D341Med (cell line): ENCODE measurements at regions not wholly inside any gene's neighbourhood (a gene's known extent, or its start where the extent isn't known, plus 50 kb on each side); places are given as distances from the start of the nearest gene placed in this dataset.
"Not testable (repeated sequence)": the region's sequence is repeated elsewhere in the genome, so short reads cannot be mapped to it uniquely, and the experiment has no call there.

Source experiments
- DNase-seq: peaks from one replicate; pipeline ENCODE4 v3.0.0; 2012; ENCODE audit warnings: low spot score

DNA sequence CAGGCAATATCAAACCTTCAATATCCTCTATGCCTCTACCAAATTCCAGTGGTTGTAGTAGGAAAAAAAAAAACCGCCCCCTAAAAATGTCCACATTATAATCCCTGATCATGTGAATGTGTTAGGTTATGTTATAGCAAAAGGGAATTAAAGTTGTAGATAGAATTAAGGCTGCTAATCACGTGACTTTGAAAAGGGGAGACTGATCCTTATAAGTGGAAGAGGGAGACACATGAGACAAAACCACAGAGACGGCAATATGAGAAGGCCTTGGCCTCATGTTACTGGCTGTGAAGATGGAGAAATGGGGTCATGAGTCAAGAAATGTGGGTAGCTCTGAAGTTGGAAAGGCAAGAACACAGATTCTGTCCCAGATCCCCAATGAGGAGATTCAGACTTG, 1711.3 kb downstream of the KHDRBS2 start:
- DNase-seq, result not testable (repeated sequence)

DNA sequence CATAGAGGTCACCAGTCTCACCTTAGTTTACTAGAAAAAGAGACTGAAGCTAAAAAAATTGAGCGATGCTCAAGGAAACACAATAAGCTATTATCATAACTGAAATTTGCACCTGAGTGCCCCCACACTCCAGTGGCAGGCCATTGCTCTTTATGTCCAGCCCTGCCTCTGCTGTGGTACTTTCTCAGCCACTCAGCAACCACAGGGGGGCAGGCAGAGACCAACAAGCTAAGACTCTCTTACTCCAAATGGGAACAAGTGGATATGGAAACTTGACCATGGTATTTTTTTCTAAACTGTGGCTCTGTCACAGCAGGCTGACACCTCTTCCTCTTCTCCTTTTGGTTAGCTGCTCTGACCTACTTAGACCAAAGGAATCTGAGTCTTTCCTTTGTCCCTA, 1713.4 kb downstream of the KHDRBS2 start:
- not testable (repeated sequence) for DNase-seq

DNA sequence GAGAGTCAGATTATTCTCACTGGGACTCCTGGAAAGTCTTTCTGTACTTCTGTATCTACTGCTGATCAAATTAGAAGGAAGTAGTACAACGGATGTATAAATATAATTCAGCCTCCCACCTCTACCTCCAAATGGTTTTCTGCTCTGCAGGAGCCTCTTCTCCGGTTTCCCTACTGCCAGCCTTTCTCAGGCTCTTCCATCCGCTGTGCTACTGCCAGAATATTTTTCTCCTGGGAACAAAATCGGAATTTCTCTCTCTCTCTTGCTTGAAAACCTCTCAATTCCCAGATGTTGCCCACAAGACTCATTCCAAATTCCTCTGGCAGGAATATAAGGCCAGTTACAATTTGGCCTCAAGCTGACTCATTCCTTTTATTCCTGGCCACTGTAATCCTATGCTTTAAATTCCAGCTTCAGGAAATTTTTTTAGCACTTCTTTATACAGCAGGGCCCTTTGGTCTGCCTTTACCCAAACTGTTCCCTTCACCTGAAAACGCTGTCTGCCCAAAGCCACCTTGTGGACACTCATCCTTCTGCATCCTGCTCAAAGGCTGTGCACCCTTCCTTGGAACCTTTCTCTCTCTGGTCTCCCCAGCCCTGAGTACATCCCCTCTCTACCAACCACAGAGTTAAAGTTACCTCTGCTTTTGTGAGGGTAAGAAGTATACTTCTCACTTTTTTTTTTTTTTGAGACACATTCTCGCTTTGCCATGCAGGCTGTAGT, 1714.6 kb downstream of the KHDRBS2 start:
- DNase-seq, result not testable (repeated sequence)

- not testable (repeated sequence) for DNase-seq
Measured at GRCh38 chr6:60570599-60570998, 1715.4 kb downstream of the KHDRBS2 start.

- DNase-seq, result not testable (repeated sequence)
Measured at GRCh38 chr6:60567447-60568187, 1718.4 kb downstream of the KHDRBS2 start.

DNA sequence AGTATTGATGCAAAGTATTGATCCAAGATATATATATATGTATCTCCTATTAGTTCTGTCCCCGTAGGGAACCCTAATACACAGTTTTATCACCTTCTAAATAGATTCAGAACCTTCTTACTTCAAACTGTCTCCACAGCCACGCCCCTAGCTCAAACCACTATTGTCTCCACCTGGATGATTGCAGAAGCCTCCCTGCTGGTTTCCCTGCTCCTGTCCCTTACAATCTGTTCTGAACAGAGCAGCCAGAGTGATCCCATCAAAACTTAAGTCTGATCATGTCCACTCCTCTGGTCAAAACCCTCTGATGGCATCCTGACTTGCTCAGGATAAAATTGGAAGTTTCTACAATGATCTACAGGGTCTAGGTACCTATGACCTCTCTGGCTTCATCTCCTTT, 1719.6 kb downstream of the KHDRBS2 start:
- DNase-seq, result not testable (repeated sequence)

DNA sequence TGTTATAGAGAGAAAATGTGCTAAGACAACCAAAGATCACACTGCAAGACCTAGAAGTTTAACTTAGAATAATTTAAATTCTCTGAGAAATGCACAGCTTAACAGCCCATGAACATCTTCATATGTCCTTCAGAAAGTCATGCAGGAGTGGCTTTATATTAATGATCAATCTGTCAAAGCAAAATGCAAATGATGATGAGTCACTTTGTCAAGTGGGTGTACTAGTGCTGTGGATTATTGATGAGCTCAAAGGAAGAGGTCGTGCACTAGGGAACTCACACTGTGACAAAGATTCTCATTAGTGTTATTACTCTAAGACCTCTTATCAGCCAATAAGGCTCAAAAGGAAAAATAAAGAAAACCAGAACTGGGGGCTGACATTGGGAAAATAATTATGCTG, 1726.3 kb downstream of the KHDRBS2 start:
- not testable (repeated sequence) for DNase-seq

GRCh38 chr6:60547340-60547739, 1738.7 kb downstream of the KHDRBS2 start:
- DNase-seq, result not testable (repeated sequence)

DNA sequence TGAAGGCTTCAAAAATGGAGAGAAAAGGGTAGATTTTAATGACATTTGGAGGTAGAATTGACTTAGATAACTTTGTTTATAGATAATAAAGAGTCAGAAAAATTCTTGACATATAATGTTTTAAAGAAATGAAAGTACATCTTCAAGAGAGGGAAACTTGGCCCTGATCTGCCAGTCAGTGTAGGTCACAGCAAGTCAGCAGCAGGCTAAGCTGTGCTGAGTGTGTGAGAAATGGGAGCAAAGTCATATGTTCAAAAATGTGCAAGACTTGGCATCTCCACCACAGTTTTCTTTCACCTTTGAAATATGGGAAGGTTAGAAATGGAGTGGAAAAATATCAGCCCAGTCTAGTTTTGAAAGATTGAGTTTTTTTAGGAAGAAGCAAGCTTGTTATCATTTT, 1761.3 kb downstream of the KHDRBS2 start:
- not testable (repeated sequence) for DNase-seq

GRCh38 chr6:60477747-60478146, 1808.3 kb downstream of the KHDRBS2 start:
- DNase-seq, result not testable (repeated sequence)

DNA sequence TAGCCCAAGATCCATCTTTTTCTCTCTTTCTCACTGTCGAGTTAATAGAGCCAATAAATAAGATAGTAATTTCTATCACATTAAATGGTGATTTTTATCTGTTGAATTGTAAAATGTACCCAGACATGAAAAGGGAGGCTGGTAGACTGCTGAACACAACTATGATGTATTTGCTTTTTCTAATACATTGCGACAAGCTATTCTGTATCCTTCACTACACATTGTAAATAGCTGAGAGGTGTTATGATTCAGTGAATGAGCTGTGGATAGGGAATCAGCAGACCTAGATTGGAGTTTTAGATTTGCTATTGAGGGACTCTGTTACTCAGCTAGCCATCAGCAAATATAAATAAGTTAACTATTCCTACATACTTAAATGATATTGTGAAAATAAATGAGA, 1812.2 kb downstream of the KHDRBS2 start:
- DNase-seq, result not testable (repeated sequence)

DNA sequence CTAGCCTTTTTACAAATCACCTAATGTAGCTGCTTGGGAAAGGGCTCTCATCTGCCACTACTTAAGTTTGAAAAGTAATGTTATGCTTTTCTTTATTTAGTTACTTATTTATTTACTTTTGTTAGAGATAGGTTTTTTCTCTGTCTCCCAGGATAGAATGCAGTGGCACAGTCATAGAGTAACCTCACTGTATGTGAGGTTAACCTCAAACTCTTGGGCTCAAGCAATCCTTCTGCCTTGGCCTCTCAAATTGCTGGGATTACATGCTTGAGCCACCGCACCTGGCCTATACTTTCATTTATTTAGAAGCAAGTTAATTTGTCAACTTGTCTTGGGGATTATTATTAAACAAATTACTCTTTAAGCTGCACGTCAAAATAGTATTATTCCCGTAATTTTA, 1814.6 kb downstream of the KHDRBS2 start:
- not testable (repeated sequence) for DNase-seq

- DNase-seq, result not testable (repeated sequence)
Measured at GRCh38 chr6:60450428-60450827, 1835.6 kb downstream of the KHDRBS2 start.

DNA sequence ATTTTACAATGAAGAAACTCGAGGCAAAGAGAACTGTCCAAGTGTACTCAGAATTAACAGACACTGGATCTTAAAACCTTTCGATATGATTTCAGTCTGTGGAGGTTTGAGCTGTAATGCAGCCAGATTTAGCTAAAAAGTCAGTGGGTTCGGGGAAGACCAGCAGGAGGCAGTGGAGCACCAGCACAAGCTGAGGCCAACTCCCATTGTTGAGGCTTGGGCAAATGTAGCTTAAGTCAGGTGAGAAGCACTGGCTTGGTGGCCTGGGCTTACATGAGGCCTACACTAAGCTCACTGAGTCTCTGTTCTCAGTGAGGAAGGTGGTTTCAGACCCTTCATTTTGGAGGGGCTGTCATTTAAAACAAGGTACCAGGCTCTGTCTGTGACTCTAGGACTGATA, 1841.5 kb downstream of the KHDRBS2 start:
- not testable (repeated sequence) for DNase-seq

GRCh38 chr6:60439709-60440108, 1846.3 kb downstream of the KHDRBS2 start:
- DNase-seq, result not testable (repeated sequence)

DNA sequence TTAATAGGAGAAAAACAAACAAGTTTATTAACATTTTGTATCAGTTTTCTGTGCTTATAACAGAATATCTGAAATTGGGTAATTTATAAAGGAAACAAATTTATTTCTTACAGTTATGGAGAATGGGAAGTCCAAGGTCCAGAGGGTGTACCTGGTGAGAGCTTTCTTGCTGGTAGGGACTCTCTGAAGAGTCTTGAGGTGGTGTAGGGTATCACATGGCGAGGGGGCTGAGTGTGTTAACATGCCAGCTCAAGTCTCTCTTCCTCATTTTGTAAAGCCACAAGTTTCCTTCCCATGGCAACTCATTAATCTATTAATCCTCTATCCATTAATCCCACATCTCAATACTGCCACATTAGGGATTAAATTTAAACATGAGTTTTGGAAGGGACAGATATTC, 1863.3 kb downstream of the KHDRBS2 start:
- not testable (repeated sequence) for DNase-seq

DNA sequence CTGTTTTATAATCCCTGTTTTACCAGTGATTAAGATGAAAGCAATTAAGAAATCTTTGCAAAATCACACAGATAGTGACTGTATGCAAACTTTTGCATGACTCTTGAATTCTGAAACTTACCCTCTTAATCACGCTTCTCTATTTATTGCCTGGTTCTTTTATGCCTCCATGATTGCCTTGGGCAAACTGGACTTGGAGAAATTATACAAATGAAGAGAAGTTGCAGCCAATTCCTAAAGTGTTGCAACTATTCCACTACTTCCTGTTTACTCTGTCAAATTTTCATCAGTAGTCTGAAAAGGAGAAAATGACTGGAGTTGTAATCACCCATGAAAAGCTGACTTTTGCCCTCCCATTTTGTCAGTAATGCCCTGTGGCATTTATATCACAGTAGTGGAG, 1869.9 kb downstream of the KHDRBS2 start:
- DNase-seq, result not testable (repeated sequence)

- not testable (repeated sequence) for DNase-seq
Measured at GRCh38 chr6:60408747-60409146, 1877.3 kb downstream of the KHDRBS2 start.

DNA sequence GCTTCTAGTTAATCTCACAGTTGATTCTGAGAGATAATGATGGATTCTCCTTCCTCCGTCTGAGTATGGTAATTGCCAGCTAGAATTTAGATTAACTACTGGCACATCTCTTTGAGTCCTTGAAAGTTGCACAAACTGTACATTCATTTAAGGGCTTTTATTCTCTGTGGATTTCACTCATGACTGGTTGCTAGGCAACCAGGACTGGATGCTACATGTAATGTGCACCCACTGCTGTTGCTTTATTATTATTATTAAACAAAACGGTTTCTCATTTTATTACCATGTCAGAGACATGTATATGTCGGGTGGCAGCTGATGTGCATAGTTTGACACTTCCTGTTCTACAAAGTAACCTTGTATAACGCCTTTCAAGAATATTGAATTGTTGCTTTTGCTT, 1882.8 kb downstream of the KHDRBS2 start:
- DNase-seq, result not testable (repeated sequence)

GRCh38 chr6:60402490-60402889, 1883.5 kb downstream of the KHDRBS2 start:
- not testable (repeated sequence) for DNase-seq

GRCh38 chr6:60395261-60395660, 1890.8 kb downstream of the KHDRBS2 start:
- DNase-seq, result not testable (repeated sequence)

DNA sequence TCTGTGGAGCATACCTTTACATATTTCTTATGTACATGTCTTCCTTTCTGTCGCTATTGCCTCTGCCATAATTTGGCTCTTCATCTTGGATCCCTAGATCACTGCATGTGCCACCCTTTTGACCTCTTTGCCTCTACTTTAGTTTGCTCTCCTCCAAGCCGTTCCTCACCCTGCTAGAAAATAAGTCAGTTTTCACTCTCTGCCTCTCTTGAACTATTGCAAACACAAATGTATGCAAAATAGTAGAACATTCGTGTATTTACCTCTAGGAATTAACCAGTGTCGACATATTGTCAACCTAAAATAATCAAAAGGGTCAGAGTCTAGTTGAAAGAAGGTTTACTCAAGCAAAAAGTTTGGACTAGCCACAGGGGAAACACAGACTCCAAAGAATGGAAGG, 1893.1 kb downstream of the KHDRBS2 start:
- not testable (repeated sequence) for DNase-seq

DNA sequence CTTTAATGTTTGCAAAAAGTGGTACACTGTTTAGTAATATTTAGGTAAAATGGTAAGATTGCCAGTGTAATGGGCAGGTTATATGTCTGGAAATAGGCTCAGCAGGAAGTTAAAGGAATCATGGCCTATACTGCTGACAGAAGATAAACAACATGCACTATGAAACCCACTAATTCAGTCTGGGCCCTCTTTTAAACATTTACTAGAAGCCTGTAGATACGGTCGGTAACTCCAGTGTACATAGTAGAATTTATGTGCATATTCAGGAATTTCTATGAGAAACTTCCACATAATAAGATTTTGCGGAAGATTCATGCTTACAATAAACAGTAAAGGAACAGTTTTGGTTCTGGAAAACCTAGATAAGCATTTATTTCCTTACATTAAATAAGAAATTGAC, 1896.9 kb downstream of the KHDRBS2 start:
- not testable (repeated sequence) for DNase-seq
